GM12878 (cell line): ENCODE measurements at regions not wholly inside any gene's neighbourhood (a gene's known extent, or its start where the extent isn't known, plus 50 kb on each side); places are given as distances from the start of the nearest gene placed in this dataset.

Experiments
- ATAC-seq: fragments of 200-7000 bp; cut with Tn5 transposase; 3 replicates; pipeline ENCODE4 v1.9.1; 2020; ENCODE audit warnings: mild to moderate bottlenecking, moderate library complexity
- BruUV-seq: library from RNA; stranded (reverse); fragments of 400-500 nt; replicated peaks from 2 replicates; lab custom pipeline; 2021; lab: Mats Ljungman, UMichigan
- CTCF ChIA-PET: fragments of 300-600 bp; sonication (Branson Sonifier 250); formaldehyde crosslinking; extraction: SDS; loops from one replicate; lab custom pipeline; 2021; ENCODE audit warnings: inconsistent platforms; lab: Yijun Ruan, JAX
- POLR2A ChIA-PET: fragments of 350-600 bp; formaldehyde crosslinking; extraction: SDS; loops from one replicate; lab custom pipeline; 2021; ENCODE audit warnings: inconsistent platforms; lab: Charles Lee
- RAD21 ChIA-PET: fragments of 300-600 bp; sonication (Branson Sonifier 250); formaldehyde crosslinking; loops from one replicate; lab custom pipeline; 2023; ENCODE audit warnings: antibody characterized with exemption; ENCODE audit not compliant: unreplicated experiment; lab: Charles Lee
- SMC1A ChIA-PET: fragments of 300-600 bp; sonication (Branson Sonifier 250); formaldehyde crosslinking; loops from one replicate; lab custom pipeline; 2023; ENCODE audit not compliant: unreplicated experiment, uncharacterized antibody; lab: Charles Lee
- DNase-seq: peaks from one replicate; pipeline ENCODE4 v3.0.0-alpha.2; 2011; ENCODE audit warnings: low read depth, low spot score
- FAIRE-seq: peaks from 3 replicates; lab custom pipeline; 2011; peaks lifted over from hg19 to GRCh38; lab: Jason Lieb, UNC
- H2AFZ ChIP-seq: 2 replicates; pipeline ENCODE4 v1.6.0; 2011; ENCODE audit warnings: low read depth, low read length, control low read depth; ENCODE audit not compliant: control insufficient read depth
- H3K27ac ChIP-seq: 2 replicates; pipeline ENCODE4 v1.5.1; 2011; ENCODE audit warnings: control low read depth; ENCODE audit not compliant: control insufficient read depth, insufficient read depth
- H3K27me3 ChIP-seq, 2 experiments: replicated peaks in 1 of 2; 2 replicates each; pipeline versions ENCODE4 v1.6.0 to v1.6.1; 2011; ENCODE audit warnings: low read length in 1 of 2; ENCODE audit not compliant: control insufficient read depth in 2 of 2, insufficient read depth in 2 of 2
- H3K36me3 ChIP-seq, 2 experiments: 2 replicates each; pipeline ENCODE4 v1.5.1; 2011; ENCODE audit warnings: low read length in 1 of 2; ENCODE audit not compliant: control insufficient read depth in 2 of 2, insufficient read depth in 2 of 2
- H3K4me1 ChIP-seq: 2 replicates; pipeline ENCODE4 v1.6.1; 2011; ENCODE audit warnings: mild to moderate bottlenecking, low read length, moderate library complexity, mixed read lengths; ENCODE audit not compliant: control insufficient read depth, insufficient read depth
- H3K4me2 ChIP-seq: 2 replicates; pipeline ENCODE4 v1.6.0; 2011; ENCODE audit warnings: control low read depth; ENCODE audit not compliant: control insufficient read depth, insufficient read depth
- H3K4me3 ChIP-seq: fragments of 200-600 bp; sonication (generic); 2 replicates; pipeline ENCODE4 v1.5.1; 2016
- H3K79me2 ChIP-seq: 2 replicates; pipeline ENCODE4 v1.6.0; 2011; ENCODE audit warnings: low read length; ENCODE audit not compliant: control insufficient read depth, insufficient read depth
- H3K9ac ChIP-seq: 2 replicates; pipeline ENCODE4 v1.8.0; 2011; ENCODE audit warnings: low read length, control low read depth, mixed read lengths; ENCODE audit not compliant: control insufficient read depth, insufficient read depth
- H3K9me3 ChIP-seq: replicated peaks from 3 replicates; pipeline ENCODE4 v1.5.1; 2011; ENCODE audit warnings: mild to moderate bottlenecking, low read length; ENCODE audit not compliant: control insufficient read depth, insufficient read depth
- H4K20me1 ChIP-seq: 2 replicates; pipeline ENCODE4 v1.6.0; 2011; ENCODE audit not compliant: control insufficient read depth, insufficient read depth
- GABPA ChIP-seq: IDR thresholded peaks from 2 replicates; pipeline ENCODE4 v1.6.1; 2014; ENCODE audit warnings: antibody characterized with exemption, low read depth, mild to moderate bottlenecking, inconsistent platforms
- HDAC2 ChIP-seq: fragments of 200-600 bp; sonication (generic); IDR thresholded peaks from 2 replicates; pipeline ENCODE4 v1.6.1; 2017
- NFYB ChIP-seq: IDR thresholded peaks from 2 replicates; pipeline ENCODE4 v1.6.1; 2011; ENCODE audit warnings: low read depth, mild to moderate bottlenecking, low read length, improper control_type of control experiment, moderate library complexity; ENCODE audit not compliant: insufficient read depth
- SUZ12 ChIP-seq: fragments of 200-600 bp; sonication (generic); IDR thresholded peaks from one replicate; pipeline ENCODE4 v1.6.1; 2018; ENCODE audit warnings: antibody characterized with exemption, mild to moderate bottlenecking; ENCODE audit not compliant: unreplicated experiment
- ZNF24 ChIP-seq: fragments of 450-650 bp; IDR thresholded peaks from 2 replicates; pipeline ENCODE4 v1.6.1; 2017; ENCODE audit warnings: antibody characterized with exemption, mild to moderate bottlenecking
- WGBS: methylation state at CpG from one replicate; pipeline ENCODE4 v1.1.6; 2016; ENCODE audit warnings: low lambda C conversion rate; ENCODE audit not compliant: insufficient replicate concordance, insufficient coverage; ENCODE audit errors: missing lambda C conversion rate; 5-methylcytosine and 5-hydroxymethylcytosine counted together
- in situ Hi-C: fragments of 300-500 bp; cut with MboI; formaldehyde crosslinking; loops from 9 replicates; pipeline ENCODE4 v1.14.3; 2018; ENCODE audit warnings: mixed read lengths
- intact Hi-C: fragments of 100-400 bp; cut with micrococcal nuclease; formaldehyde crosslinking; loops from one replicate; pipeline ENCODE4 v1.14.2; 2022; ENCODE audit not compliant: unreplicated experiment
- TF ChIP-seq, protein P1 (sequence below): IDR thresholded peaks from 2 replicates; pipeline ENCODE4 v1.6.1; 2012; ENCODE audit warnings: improper control_type of control experiment, low read depth, low read length; ENCODE audit not compliant: insufficient replicate concordance
- TF ChIP-seq, protein P2 (sequence below): fragments of 450-650 bp; IDR thresholded peaks from 2 replicates; pipeline ENCODE4 v1.6.1; 2017; ENCODE audit warnings: mild to moderate bottlenecking, moderate library complexity
- TF ChIP-seq, protein P3 (sequence below): fragments of 450-650 bp; IDR thresholded peaks from 2 replicates; pipeline ENCODE4 v1.6.1; 2017; ENCODE audit warnings: mild to moderate bottlenecking

DNA sequence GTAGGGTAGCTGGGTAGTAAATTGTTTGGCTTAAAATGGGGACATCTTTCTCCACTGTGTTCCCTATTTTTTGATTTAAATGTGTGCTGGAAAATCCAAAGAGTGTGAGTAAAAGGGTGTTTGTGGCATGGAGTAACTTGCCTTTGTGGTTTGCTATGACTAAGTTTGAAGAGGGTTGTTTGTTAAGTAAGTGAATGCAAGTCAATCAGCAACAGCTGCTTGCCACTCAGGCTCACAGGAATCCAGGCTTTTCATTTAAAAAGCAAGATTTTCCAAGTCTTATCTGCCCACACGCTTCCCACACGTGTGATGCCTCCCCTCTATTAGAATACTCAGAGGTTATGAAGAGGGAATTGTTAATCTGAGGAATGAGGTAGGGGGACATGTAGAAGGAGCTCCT lies 847.7 kb upstream of the RBFOX1 start:
- ChIA-PET RAD21 (no interaction called here), POLR2A (no interaction called here), CTCF (interaction anchor here (0.6 kb wide), 1 partner anchor 676 kb away, joined by 4 read pairs; no protein-coding TSS in a partner anchor), SMC1A (no interaction called here)
- TF ChIP-seq, protein P1, sequence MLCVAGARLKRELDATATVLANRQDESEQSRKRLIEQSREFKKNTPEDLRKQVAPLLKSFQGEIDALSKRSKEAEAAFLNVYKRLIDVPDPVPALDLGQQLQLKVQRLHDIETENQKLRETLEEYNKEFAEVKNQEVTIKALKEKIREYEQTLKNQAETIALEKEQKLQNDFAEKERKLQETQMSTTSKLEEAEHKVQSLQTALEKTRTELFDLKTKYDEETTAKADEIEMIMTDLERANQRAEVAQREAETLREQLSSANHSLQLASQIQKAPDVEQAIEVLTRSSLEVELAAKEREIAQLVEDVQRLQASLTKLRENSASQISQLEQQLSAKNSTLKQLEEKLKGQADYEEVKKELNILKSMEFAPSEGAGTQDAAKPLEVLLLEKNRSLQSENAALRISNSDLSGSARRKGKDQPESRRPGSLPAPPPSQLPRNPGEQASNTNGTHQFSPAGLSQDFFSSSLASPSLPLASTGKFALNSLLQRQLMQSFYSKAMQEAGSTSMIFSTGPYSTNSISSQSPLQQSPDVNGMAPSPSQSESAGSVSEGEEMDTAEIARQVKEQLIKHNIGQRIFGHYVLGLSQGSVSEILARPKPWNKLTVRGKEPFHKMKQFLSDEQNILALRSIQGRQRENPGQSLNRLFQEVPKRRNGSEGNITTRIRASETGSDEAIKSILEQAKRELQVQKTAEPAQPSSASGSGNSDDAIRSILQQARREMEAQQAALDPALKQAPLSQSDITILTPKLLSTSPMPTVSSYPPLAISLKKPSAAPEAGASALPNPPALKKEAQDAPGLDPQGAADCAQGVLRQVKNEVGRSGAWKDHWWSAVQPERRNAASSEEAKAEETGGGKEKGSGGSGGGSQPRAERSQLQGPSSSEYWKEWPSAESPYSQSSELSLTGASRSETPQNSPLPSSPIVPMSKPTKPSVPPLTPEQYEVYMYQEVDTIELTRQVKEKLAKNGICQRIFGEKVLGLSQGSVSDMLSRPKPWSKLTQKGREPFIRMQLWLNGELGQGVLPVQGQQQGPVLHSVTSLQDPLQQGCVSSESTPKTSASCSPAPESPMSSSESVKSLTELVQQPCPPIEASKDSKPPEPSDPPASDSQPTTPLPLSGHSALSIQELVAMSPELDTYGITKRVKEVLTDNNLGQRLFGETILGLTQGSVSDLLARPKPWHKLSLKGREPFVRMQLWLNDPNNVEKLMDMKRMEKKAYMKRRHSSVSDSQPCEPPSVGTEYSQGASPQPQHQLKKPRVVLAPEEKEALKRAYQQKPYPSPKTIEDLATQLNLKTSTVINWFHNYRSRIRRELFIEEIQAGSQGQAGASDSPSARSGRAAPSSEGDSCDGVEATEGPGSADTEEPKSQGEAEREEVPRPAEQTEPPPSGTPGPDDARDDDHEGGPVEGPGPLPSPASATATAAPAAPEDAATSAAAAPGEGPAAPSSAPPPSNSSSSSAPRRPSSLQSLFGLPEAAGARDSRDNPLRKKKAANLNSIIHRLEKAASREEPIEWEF: no peak
- TF ChIP-seq, protein P2, sequence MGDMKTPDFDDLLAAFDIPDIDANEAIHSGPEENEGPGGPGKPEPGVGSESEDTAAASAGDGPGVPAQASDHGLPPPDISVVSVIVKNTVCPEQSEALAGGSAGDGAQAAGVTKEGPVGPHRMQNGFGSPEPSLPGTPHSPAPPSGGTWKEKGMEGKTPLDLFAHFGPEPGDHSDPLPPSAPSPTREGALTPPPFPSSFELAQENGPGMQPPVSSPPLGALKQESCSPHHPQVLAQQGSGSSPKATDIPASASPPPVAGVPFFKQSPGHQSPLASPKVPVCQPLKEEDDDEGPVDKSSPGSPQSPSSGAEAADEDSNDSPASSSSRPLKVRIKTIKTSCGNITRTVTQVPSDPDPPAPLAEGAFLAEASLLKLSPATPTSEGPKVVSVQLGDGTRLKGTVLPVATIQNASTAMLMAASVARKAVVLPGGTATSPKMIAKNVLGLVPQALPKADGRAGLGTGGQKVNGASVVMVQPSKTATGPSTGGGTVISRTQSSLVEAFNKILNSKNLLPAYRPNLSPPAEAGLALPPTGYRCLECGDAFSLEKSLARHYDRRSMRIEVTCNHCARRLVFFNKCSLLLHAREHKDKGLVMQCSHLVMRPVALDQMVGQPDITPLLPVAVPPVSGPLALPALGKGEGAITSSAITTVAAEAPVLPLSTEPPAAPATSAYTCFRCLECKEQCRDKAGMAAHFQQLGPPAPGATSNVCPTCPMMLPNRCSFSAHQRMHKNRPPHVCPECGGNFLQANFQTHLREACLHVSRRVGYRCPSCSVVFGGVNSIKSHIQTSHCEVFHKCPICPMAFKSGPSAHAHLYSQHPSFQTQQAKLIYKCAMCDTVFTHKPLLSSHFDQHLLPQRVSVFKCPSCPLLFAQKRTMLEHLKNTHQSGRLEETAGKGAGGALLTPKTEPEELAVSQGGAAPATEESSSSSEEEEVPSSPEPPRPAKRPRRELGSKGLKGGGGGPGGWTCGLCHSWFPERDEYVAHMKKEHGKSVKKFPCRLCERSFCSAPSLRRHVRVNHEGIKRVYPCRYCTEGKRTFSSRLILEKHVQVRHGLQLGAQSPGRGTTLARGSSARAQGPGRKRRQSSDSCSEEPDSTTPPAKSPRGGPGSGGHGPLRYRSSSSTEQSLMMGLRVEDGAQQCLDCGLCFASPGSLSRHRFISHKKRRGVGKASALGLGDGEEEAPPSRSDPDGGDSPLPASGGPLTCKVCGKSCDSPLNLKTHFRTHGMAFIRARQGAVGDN: no peak
- TF ChIP-seq GABPA: no peak
- no peak for TF ChIP-seq SUZ12
- no peak for TF ChIP-seq ZNF24
- TF ChIP-seq HDAC2: no peak
- TF ChIP-seq, protein P3, sequence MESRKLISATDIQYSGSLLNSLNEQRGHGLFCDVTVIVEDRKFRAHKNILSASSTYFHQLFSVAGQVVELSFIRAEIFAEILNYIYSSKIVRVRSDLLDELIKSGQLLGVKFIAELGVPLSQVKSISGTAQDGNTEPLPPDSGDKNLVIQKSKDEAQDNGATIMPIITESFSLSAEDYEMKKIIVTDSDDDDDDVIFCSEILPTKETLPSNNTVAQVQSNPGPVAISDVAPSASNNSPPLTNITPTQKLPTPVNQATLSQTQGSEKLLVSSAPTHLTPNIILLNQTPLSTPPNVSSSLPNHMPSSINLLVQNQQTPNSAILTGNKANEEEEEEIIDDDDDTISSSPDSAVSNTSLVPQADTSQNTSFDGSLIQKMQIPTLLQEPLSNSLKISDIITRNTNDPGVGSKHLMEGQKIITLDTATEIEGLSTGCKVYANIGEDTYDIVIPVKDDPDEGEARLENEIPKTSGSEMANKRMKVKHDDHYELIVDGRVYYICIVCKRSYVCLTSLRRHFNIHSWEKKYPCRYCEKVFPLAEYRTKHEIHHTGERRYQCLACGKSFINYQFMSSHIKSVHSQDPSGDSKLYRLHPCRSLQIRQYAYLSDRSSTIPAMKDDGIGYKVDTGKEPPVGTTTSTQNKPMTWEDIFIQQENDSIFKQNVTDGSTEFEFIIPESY: no peak
- no peak for TF ChIP-seq NFYB
- in situ Hi-C loops: no loop called here
- Histone ChIP-seq H3K9ac (no peak overlapping the region), H4K20me1 (no peaks in the 10 kb centered on the region), H3K4me2 (no peak overlapping the region), H3K79me2 (no peaks in the 10 kb centered on the region), H3K4me1 (no peaks in the 10 kb centered on the region), H3K27me3 (no peaks in the 10 kb centered on the region), H3K36me3 (no peaks in the 10 kb centered on the region), H3K27ac (no peak overlapping the region), H3K9me3 (no peaks in the 10 kb centered on the region), H3K4me3 (no peak overlapping the region), H2AFZ (no peak overlapping the region)
- WGBS: 0% methylated on average over 2 of the region's 2 CpGs
- FAIRE-seq (no peak), DNase-seq (no peak), ATAC-seq (no peak)
- intact Hi-C loops: no loop called here
- BruUV-seq: no TSS peak
